ENCODE measurements at regions not wholly inside any gene's neighbourhood (a gene's known extent, or its start where the extent isn't known, plus 50 kb on each side); places are given as distances from the start of the nearest gene placed in this dataset.

DNA sequence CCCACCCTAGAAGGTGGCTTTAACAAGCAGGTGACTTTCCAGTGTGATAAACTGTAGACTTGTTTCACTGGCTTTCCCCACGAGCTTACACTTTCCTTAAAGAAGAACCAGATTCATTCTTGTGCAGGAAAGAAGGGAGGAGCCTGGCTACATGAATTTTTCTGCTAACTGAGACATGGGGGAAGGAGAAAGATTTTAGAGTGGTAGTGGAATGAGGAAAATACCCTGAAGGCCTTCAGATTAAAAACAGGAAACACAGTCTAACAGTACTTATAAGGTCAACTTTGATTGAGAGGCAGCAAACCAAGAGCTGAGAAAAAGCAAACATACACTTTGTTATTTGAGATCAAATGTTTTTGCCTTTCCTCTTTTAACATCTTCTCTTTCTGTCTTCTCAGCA, 640.9 kb upstream of the PLXNA2 start:
- intact Hi-C loops (cut with DNase I), result no loop called here
- DNase-seq (ENCODE audit: missing footprints) (no peak), ATAC-seq (no peak)

- no peak for ATAC-seq
- intact Hi-C loops (cut with DNase I), result no loop called here
- no peak for DNase-seq (ENCODE audit: missing footprints)
Measured at GRCh38 chr1:208885650-208886049, 641.5 kb upstream of the PLXNA2 start.

DNA sequence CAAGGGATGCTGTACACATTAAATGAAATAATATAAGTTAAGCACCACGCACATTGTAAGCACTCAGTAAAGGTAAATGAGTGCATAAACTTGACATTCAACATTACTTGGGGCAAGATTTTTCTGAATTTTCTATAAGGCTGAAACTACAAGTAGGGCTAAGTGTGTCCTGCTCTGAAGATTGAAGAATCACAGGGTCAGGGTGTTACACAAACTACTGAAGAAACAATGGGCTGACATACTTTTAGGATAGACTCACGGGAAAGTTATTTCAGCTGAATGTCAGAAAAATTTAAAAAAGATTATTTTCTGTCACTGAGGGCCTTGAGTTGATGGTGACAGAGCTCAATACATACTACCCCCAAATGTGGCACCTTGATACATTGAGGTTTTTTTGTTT, 644.2 kb upstream of the PLXNA2 start:
- DNase-seq (ENCODE audit: missing footprints) (no peak), ATAC-seq (no peak)
- intact Hi-C loops (cut with DNase I), result no loop called here

DNA sequence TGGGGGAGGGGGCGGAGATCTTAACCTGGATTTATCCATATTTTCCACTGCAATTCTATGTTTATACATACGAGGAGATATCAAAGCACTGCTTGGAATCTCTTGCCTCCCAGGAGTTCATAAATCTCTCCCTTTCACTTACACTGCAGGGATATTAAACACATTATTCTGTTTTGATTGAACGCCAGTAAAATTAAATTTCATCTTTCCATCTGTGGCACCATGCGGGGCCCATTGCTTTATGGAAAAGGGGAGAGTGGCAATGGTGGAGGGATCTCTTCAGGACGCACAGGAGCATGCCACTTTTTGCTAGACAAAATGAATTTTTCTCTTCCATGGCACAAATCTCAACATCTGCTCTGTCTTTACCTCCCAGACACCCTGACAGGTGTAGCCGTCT, 648.0 kb upstream of the PLXNA2 start:
- no peak for DNase-seq (ENCODE audit: missing footprints)
- no peak for ATAC-seq
- intact Hi-C loops (cut with DNase I), result no loop called here

- no peak for DNase-seq (ENCODE audit: missing footprints)
- no peak for ATAC-seq
- intact Hi-C loops (cut with DNase I), result no loop called here
Measured at GRCh38 chr1:208893251-208893650, 649.1 kb upstream of the PLXNA2 start.

DNA sequence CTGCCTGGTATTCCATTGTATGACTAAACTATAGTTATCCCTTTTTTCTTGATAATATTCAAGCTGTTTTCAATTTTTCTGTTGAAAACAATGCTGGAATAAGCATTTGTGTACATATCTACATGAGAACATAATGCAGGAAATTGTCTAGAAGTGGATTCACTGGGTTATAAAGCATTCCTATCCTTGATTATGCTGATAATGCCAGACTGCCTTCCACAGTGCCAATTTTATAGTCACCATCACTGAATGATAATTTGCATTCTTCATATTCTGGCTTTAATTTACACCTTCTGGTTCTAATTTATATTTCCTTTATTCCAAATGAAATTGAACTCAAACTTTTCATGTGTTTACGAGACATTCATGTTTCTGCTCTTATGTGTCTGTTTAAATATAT, 651.0 kb upstream of the PLXNA2 start:
- intact Hi-C loops (cut with DNase I), result no loop called here
- ATAC-seq (no peak), DNase-seq (ENCODE audit: missing footprints) (no peak)

DNA sequence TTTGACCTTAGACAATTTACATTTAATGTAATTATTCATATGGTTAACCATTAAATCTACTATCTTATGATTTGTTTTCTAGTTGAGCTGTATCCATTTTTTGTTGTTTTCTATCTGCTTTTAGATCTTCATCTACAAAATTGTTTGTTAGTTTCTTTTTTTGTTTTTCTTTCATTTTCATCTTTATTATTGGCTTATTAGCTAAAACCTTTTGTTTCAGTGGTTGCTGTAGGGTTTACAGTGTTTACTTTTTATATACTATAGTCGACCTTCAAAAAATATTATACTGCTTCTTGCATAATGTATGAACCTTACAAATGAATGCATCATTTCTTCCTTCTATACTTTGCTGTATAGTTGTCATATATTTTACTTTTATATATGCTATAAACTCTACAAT, 651.6 kb upstream of the PLXNA2 start:
- intact Hi-C loops (cut with DNase I), result no loop called here
- ATAC-seq, result no peak

DNA sequence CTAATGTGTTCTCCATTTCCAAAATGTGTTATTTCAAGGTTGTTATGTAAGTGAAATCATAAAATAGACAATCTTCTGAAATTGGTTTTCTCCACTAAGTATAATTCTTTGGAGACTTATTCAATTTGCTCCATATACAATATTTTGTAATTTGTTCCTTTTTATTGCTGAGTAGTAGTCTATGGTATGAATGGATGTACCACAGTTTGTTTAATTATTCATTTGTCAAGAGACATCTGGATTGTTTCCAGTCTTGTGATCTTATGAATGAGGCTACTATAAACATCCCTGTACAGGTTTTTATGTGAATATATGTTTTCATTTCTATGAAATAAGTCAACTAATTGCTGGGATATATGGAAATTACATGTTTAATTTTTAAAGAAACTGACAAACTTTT, 652.6 kb upstream of the PLXNA2 start:
- DNase-seq (ENCODE audit: missing footprints) (no peak), ATAC-seq (no peak)
- intact Hi-C loops (cut with DNase I), result no loop called here

More for the DNA sequence above, 651.6 kb upstream of the PLXNA2 start:
- DNase-seq (ENCODE audit: missing footprints), result no peak

DNA sequence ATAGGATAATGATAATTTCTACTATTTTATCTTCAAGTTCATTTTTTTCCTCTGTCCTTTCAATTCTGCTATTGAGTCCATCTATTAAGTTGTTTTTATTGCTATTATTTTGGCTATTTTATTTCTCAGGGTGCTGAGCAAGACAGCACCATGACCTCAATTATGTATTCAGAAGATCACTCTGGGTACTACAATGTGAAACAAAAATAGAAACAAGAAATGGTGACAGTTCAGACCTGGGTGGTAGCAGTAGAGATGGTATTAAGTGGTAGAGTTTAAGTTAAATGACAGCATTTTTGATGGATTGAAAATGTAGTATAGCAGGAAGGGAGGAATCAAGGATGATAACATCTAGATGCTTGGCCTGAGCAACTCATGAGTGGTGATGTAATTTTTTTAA, 655.3 kb upstream of the PLXNA2 start:
- ATAC-seq, result no peak
- intact Hi-C loops (cut with DNase I), result no loop called here
- no peak for DNase-seq (ENCODE audit: missing footprints)

DNA sequence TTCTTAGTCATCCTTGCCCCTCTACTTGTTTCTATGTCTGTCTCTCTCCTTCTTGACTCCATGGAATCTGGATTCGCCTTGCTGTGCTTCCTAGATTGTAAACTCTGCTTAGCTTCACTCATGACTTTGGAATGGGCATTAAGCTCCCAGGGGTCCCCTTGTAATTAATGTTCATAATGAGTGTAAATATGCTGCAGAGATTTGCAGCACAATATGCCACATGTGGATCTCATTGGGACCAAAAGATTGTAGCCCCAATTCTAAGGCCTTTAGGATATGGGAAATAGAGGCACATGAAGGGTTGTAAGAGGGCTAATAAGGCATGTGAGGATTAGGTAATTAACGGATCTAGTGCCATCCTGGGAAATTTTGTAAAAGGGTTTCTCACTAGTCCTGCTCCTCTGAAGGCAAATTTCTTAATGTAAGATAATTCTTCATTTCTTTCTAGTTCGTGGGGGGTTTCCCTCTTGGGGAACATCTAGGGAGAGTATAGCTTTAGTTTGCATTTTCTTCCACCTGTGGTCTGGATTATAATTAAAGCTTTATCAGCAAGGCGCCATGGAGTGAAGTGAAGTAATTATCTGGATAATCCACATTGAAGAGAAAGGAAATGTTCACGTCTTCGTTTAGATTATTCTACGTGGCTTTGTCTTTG, 659.2 kb upstream of the PLXNA2 start:
- DNase-seq (ENCODE audit: missing footprints), result no peak
- no peak for ATAC-seq
- intact Hi-C loops (cut with DNase I), result no loop called here

GRCh38 chr1:208907790-208908189, 663.6 kb upstream of the PLXNA2 start:
- no peak for ATAC-seq
- intact Hi-C loops (cut with DNase I), result no loop called here
- no peak for DNase-seq (ENCODE audit: missing footprints)

DNA sequence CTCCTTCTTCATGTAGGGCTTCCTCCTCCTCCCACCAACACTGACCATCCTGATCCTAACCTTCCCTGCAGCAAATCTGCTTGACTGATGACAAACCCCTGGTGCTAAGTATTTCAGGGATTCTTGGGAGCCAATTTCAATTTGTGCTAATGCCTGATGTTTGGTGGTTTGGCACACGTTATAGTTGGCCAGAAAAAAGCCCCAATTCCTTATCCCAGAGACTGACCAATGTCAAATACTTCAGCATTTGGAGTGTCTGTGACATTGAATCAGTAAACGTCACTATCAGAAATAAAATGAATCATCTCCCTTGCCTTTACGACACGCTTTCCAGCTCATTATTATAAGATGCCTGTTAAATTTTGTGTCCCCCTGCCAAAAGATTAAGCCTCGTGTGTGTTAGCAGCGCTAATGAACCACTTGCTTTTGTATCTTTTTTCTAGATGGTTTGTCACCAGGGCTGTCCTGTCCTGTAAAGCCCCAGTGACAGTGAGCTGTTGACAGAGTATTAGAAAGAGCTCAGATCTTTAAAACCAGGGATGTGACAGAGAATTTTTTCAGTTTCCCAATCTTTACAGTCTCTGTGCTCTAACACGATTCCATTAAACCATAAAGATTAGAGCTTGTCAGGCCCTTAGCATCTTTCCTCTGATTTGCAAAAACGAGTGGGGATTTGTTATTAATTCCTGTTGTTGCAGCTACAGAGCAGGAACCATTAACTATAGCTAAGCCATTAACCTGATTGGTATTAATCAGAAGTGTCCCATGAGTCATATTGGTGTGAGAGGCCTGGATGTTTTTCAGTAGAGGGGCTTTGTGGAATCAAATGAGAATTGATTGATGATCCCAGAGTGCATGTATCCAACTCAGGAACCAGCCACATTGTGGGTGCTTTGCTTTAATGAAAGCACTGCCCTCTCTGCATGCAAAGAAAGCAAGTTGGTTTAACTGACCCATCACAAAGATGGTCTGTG, 665.1 kb upstream of the PLXNA2 start:
- DNase-seq (ENCODE audit: missing footprints), result no peak
- intact Hi-C loops (cut with DNase I), result no loop called here
- ATAC-seq, result no peak

DNA sequence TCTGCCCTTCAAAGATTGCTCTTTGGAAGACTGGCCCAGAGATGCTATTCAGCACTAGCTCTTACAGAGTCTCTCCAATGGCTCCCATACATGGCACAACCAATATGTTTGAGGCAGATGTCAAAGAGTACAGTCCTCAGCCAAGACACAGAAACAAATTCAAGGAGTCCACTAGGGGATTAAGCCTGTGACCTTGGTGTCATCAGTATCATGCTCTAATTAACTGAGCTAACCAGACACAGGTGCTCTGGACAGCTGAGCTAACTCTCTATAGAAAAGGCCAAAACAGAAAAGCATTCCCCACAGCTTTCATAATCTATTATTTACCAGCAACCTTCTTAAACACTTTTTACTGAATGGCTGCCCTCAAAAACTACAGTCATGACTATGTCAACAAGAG, 666.0 kb upstream of the PLXNA2 start:
- ATAC-seq (no peak), DNase-seq (ENCODE audit: missing footprints) (no peak)
- intact Hi-C loops (cut with DNase I), result no loop called here

DNA sequence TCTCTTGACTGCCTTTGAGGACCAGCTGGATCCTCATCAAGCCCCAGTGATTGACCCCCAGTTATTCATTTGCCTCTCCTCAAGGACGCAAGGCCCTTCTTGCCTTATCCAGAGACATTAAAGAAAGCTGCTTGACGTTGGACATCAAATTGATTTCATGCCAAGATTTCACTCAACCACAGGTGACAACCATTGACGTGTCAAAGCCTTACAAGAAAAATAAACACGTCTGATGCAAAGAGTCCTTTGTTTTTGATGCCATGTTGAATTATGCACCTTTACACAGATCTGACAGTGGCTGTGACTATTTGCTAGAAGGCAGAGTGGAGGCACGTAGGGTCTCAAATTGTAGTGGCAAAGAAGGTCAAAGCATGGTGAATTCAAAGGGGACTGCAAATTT, 666.2 kb upstream of the CAMK1G start:
- DNase-seq (ENCODE audit: missing footprints), result no peak
- no peak for ATAC-seq

DNA sequence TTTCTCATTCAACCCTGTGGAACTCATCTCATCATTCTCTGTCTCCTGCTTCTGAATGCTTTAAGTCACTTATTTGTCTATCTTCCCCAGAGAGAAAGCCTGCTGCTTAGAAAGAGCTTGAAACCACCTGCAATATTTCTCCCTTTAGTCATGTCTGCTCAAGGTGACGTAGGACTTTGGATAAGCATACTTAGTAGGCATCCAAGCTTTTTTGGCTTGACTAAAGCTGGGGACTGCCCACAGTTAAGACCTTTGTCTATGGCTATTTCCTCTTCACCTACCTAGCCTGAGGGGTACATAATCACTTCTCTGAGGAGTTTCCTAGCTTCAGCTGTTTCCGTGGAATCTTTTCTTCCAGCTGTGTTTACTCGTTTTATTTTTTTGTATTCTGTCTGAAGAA, 665.8 kb upstream of the CAMK1G start:
- ATAC-seq, result no peak
- intact Hi-C loops (cut with DNase I), result no loop called here
- DNase-seq (ENCODE audit: missing footprints), result no peak

More for the DNA sequence above, 666.2 kb upstream of the CAMK1G start:
- intact Hi-C loops (cut with DNase I), result no loop called here

GRCh38 chr1:208918160-208918559, 665.4 kb upstream of the CAMK1G start:
- no peak for ATAC-seq
- intact Hi-C loops (cut with DNase I), result no loop called here
- DNase-seq (ENCODE audit: missing footprints), result no peak

DNA sequence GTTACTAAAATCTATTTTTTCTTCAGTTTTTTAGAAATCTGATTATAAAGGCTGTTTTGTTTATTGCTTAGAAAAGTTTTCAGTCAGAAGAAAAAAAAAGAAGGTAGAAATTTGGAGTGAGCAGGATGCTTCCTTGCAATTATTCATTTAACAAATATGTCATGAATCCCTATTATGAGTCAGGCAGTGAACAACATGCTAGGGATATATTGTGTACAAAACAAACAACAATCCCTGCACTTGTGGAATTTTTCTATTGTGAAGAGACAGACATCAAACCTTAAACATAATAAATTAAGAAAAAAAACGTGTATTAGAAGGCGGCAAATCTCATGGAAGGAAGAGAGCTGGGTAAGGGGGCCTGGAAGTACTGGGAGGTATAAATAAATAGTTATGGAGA, 664.1 kb upstream of the CAMK1G start:
- DNase-seq (ENCODE audit: missing footprints) (no peak), ATAC-seq (no peak)
- intact Hi-C loops (cut with DNase I), result no loop called here

DNA sequence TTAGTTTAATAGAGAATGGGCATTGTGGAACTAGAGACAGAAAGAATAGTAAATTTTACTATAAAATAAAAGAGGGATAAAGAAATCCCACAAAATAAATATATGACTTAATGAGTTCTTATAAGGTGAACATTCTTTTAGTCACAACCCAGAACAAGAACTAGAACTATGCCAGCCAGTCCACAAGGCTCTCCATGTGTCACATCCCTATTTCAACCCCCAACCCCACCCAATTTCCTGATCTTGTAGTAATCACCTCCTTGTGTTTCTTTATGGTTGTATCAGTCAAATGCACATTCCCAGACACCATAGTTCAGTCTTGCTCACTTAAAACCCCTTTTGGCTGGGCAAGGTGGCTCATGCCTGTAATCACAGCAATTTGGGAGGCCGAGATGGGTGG, 662.3 kb upstream of the CAMK1G start:
- intact Hi-C loops (cut with DNase I), result no loop called here
- DNase-seq (ENCODE audit: missing footprints) (no peak), ATAC-seq (no peak)

- no peak for ATAC-seq
Measured at GRCh38 chr1:208923456-208923855, 660.1 kb upstream of the CAMK1G start.

DNA sequence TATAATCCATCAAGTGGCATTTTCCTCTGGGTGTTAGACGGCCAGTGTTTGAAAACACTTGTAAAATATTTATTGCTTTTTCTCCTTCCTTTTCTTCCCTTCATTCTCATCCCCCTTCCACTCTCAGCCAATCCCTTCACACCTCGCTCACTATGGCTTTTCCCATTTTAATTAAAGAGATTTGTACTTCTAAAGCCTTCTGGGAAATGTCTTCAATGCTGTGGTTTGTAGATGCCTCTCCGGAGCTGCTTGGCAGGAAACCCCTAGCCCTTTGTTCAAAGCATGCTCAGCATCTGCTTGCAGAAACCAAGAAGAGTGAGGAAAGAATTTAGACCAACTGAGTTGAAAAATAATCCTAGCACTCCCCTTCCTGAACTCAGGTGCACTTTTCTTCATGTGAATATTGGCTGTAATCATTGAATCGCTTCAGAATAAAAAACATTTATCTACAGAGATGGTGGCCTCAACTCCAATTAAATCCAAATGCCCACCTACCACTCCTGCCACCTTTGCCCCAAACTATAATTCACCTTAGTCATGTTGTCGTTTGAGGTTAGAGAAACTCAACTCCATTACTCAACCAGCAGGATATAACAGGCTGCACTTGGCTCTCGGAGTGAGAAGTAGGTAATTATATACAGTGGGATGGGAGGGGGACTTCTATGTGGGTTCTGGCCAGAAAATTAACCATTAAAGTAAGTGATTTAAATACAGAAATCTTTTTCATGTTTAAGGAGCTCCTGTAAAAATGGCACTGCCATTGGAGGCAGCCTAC, 659.4 kb upstream of the CAMK1G start:
- no peak for DNase-seq (ENCODE audit: missing footprints)
- intact Hi-C loops (cut with DNase I), result no loop called here
- no peak for ATAC-seq

More at GRCh38 chr1:208923456-208923855, 660.1 kb upstream of the CAMK1G start:
- DNase-seq (ENCODE audit: missing footprints), result no peak
- intact Hi-C loops (cut with DNase I), result no loop called here
